ENCODE measurements at regions not wholly inside any gene's neighbourhood (a gene's known extent, or its start where the extent isn't known, plus 50 kb on each side); places are given as distances from the start of the nearest gene placed in this dataset.

- BruUV-seq (replicated peaks), result no TSS peak
- Histone ChIP-seq H3K9me3 (replicated peaks; ENCODE audit: control insufficient read depth, insufficient read depth, low read length) (no peaks in the 10 kb centered on the region), H3K4me2 (ENCODE audit: control insufficient read depth, insufficient read depth) (no peak overlapping the region), H3K27me3 (replicated peaks in 1 of 2; ENCODE audit: control insufficient read depth in 2 of 2, insufficient read depth in 2 of 2, low read length in 1 of 2) (no peaks in the 10 kb centered on the region), H3K27ac (ENCODE audit: control insufficient read depth, insufficient read depth) (no peak overlapping the region), H3K4me1 (ENCODE audit: control insufficient read depth, insufficient read depth, low read length) (no peaks in the 10 kb centered on the region), H3K36me3 (ENCODE audit: control insufficient read depth in 2 of 2, insufficient read depth in 2 of 2, low read length in 1 of 2) (no peaks in the 10 kb centered on the region), H2AFZ (ENCODE audit: control insufficient read depth, low read depth, low read length) (no peak overlapping the region), H3K9ac (ENCODE audit: control insufficient read depth, insufficient read depth, low read length) (no peak overlapping the region), H3K79me2 (ENCODE audit: control insufficient read depth, insufficient read depth, low read length) (no peaks in the 10 kb centered on the region), H4K20me1 (ENCODE audit: control insufficient read depth, insufficient read depth) (no peaks in the 10 kb centered on the region), H3K4me3 (no peak overlapping the region)
- DNase-seq (ENCODE audit: low read depth, low spot score) (no peak), ATAC-seq (no peak), FAIRE-seq (no peak)
- ChIA-PET POLR2A (no interaction called here), RAD21 (ENCODE audit: unreplicated experiment) (no interaction called here), SMC1A (ENCODE audit: uncharacterized antibody, unreplicated experiment) (no interaction called here), CTCF (no interaction called here)
- intact Hi-C loops (cut with micrococcal nuclease; ENCODE audit: unreplicated experiment) (no loop called here), in situ Hi-C loops (cut with MboI) (no loop called here)
- WGBS (ENCODE audit: insufficient coverage, insufficient replicate concordance, low lambda C conversion rate, missing lambda C conversion rate), result 0% methylated on average over 4 of the region's 4 CpGs
- TF ChIP-seq MYB (IDR thresholded peaks at IDR 0.05; ENCODE audit: borderline replicate concordance, low read depth, low read length) (no peak), PAX8 (IDR thresholded peaks at IDR 0.05) (no peak), HDAC2 (IDR thresholded peaks at IDR 0.05) (no peak), TAF1 (IDR thresholded peaks at IDR 0.05; ENCODE audit: borderline replicate concordance, low read depth, low read length) (no peak), CBX5 (IDR thresholded peaks at IDR 0.05; ENCODE audit: low read depth) (no peak), DPF2 (IDR thresholded peaks at IDR 0.05) (no peak), ZNF622 (IDR thresholded peaks at IDR 0.05) (no peak), PKNOX1 (IDR thresholded peaks at IDR 0.05) (no peak), ESRRA (IDR thresholded peaks at IDR 0.05; ENCODE audit: low read length) (no peak), SMC3 (IDR thresholded peaks at IDR 0.05; ENCODE audit: borderline replicate concordance, low read length) (no peak)
- TF ChIP-seq, protein P1, sequence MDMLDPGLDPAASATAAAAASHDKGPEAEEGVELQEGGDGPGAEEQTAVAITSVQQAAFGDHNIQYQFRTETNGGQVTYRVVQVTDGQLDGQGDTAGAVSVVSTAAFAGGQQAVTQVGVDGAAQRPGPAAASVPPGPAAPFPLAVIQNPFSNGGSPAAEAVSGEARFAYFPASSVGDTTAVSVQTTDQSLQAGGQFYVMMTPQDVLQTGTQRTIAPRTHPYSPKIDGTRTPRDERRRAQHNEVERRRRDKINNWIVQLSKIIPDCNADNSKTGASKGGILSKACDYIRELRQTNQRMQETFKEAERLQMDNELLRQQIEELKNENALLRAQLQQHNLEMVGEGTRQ (IDR thresholded peaks at IDR 0.05; ENCODE audit: borderline replicate concordance, low read depth, low read length), result no peak
Measured at GRCh38 chr7:108838198-108838597, 268.5 kb downstream of the DNAJB9 start.
